DND-41 (cell line): ENCODE measurements at regions not wholly inside any gene's neighbourhood (a gene's known extent, or its start where the extent isn't known, plus 50 kb on each side); places are given as distances from the start of the nearest gene placed in this dataset.

ENCODE experiments used
- ATAC-seq: fragments of 200-7000 bp; cut with Tn5 transposase; 3 replicates; pipeline ENCODE4 v1.9.1; 2021; ENCODE audit warnings: low read depth; ENCODE audit not compliant: insufficient read depth
- DNase-seq: peaks from one replicate; pipeline ENCODE4 v3.0.0-alpha.2; 2020
- H2AFZ ChIP-seq: 2 replicates; pipeline ENCODE4 v1.6.0; 2012; ENCODE audit warnings: low read depth, low read length
- H3K27ac ChIP-seq: 2 replicates; pipeline ENCODE4 v1.5.1; 2012; ENCODE audit warnings: low read length, inconsistent platforms
- H3K27me3 ChIP-seq: fragments of 200-600 bp; sonication (generic); 2 replicates; pipeline ENCODE4 v1.6.0; 2012; ENCODE audit warnings: low read length, mild to moderate bottlenecking, inconsistent platforms; ENCODE audit not compliant: insufficient read depth, poor library complexity
- H3K36me3 ChIP-seq: 2 replicates; pipeline ENCODE4 v1.5.1; 2012; ENCODE audit warnings: low read length, inconsistent platforms; ENCODE audit not compliant: insufficient read depth
- H3K4me1 ChIP-seq: 2 replicates; pipeline ENCODE4 v1.5.1; 2012; ENCODE audit warnings: mild to moderate bottlenecking, low read length; ENCODE audit not compliant: insufficient read depth
- H3K4me2 ChIP-seq: 2 replicates; pipeline ENCODE4 v1.6.0; 2012; ENCODE audit warnings: mild to moderate bottlenecking, moderate library complexity, low read length, inconsistent platforms; ENCODE audit not compliant: insufficient read depth
- H3K4me3 ChIP-seq, 2 experiments: fragments of 200-600 bp in 1 of 2; shearing (Covaris generic) in 1 of 2; 2 replicates each; pipeline ENCODE4 v1.5.1; 2012 to 2016; ENCODE audit warnings: inconsistent platforms in 2 of 2, low read length in 2 of 2, mild to moderate bottlenecking in 2 of 2, low read depth in 1 of 2, moderate library complexity in 1 of 2
- H3K79me2 ChIP-seq: 2 replicates; pipeline ENCODE4 v1.6.0; 2012; ENCODE audit warnings: low read length, inconsistent platforms; ENCODE audit not compliant: insufficient read depth
- H3K9ac ChIP-seq: 2 replicates; pipeline ENCODE4 v1.6.0; 2012; ENCODE audit warnings: low read depth, mild to moderate bottlenecking, inconsistent platforms, low read length, moderate library complexity
- H3K9me3 ChIP-seq: 2 replicates; pipeline ENCODE4 v1.5.1; 2012; ENCODE audit warnings: low read length, moderate library complexity, mild to moderate bottlenecking, inconsistent platforms; ENCODE audit not compliant: insufficient read depth, severe bottlenecking
- H4K20me1 ChIP-seq: 2 replicates; pipeline ENCODE4 v1.6.0; 2012; ENCODE audit warnings: low read length; ENCODE audit not compliant: insufficient read depth
- EZH2 ChIP-seq: IDR thresholded peaks from 3 replicates; pipeline ENCODE4 v1.6.1; 2012; ENCODE audit warnings: borderline replicate concordance, low read depth, mild to moderate bottlenecking, moderate library complexity, low read length, inconsistent platforms; ENCODE audit not compliant: severe bottlenecking
- TF ChIP-seq, protein P1 (sequence below): IDR thresholded peaks from 2 replicates; pipeline ENCODE4 v1.5.1; 2012; ENCODE audit warnings: borderline replicate concordance, low read length, moderate library complexity, mild to moderate bottlenecking; ENCODE audit not compliant: poor library complexity, severe bottlenecking; ENCODE audit errors: extremely low read depth

DNA sequence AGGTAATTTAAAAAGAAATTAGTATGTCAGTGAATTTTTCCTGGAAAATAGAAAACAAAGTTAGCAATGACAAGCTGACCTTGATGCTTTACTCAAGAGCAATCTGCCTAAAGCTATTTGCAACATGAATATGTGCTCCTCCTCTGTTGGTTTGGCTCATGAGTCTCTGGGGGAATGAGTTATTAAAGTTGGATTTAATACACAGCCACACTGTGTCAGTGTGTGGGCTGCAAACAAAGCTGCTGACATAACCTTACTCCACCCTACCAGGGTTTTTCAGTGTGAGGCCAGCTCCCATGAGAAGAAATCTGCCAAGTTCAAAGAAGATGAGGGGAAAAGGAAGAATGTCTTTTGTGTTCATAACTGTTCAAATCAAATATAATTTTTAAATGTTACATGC, 280.5 kb downstream of the TLL1 start:
- Histone ChIP-seq H3K4me3 (no peak overlapping the region), H3K36me3 (no peaks in the 10 kb centered on the region), H3K27ac (no peak overlapping the region), H2AFZ (no peak overlapping the region), H3K27me3 (no peaks in the 10 kb centered on the region), H4K20me1 (no peaks in the 10 kb centered on the region), H3K79me2 (no peaks in the 10 kb centered on the region), H3K9me3 (no peaks in the 10 kb centered on the region), H3K4me2 (no peak overlapping the region), H3K4me1 (no peaks in the 10 kb centered on the region), H3K9ac (no peak overlapping the region)
- DNase-seq (no peak), ATAC-seq (no peak)
- TF ChIP-seq, protein P1, sequence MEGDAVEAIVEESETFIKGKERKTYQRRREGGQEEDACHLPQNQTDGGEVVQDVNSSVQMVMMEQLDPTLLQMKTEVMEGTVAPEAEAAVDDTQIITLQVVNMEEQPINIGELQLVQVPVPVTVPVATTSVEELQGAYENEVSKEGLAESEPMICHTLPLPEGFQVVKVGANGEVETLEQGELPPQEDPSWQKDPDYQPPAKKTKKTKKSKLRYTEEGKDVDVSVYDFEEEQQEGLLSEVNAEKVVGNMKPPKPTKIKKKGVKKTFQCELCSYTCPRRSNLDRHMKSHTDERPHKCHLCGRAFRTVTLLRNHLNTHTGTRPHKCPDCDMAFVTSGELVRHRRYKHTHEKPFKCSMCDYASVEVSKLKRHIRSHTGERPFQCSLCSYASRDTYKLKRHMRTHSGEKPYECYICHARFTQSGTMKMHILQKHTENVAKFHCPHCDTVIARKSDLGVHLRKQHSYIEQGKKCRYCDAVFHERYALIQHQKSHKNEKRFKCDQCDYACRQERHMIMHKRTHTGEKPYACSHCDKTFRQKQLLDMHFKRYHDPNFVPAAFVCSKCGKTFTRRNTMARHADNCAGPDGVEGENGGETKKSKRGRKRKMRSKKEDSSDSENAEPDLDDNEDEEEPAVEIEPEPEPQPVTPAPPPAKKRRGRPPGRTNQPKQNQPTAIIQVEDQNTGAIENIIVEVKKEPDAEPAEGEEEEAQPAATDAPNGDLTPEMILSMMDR, result no peak
- no peak for TF ChIP-seq EZH2

DNA sequence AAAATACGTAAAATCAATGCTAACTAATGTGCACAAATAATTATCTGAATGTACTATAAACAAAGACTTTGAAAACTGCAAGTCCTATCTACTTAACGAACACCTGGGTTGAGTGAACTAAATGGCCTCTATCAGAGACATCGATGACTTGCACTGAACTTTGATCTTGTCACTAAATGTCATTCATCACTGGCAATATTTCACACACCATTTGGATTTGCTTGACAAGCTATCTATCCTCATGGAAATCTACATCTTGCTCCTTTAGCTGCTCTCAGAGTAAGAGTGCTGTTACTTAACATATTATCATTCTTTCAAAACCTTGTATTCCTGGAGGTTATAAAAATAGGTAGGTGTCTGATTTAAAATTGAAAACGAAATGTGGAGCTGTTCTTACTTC, 289.3 kb downstream of the TLL1 start:
- Histone ChIP-seq H3K27me3 (no peaks in the 10 kb centered on the region), H3K27ac (no peak overlapping the region), H3K4me1 (no peaks in the 10 kb centered on the region), H3K4me3 (no peak overlapping the region), H3K9me3 (no peaks in the 10 kb centered on the region), H2AFZ (no peak overlapping the region), H3K79me2 (no peaks in the 10 kb centered on the region), H3K4me2 (no peak overlapping the region), H4K20me1 (no peaks in the 10 kb centered on the region), H3K9ac (no peak overlapping the region), H3K36me3 (no peaks in the 10 kb centered on the region)
- TF ChIP-seq, protein P1, result no peak
- no peak for TF ChIP-seq EZH2
- ATAC-seq (no peak), DNase-seq (no peak)

- Histone ChIP-seq H2AFZ (no peak overlapping the region), H3K79me2 (no peaks in the 10 kb centered on the region), H3K4me2 (no peak overlapping the region), H3K27me3 (no peaks in the 10 kb centered on the region), H3K4me1 (no peaks in the 10 kb centered on the region), H3K27ac (no peak overlapping the region), H3K4me3 (no peak overlapping the region), H3K9me3 (no peaks in the 10 kb centered on the region), H4K20me1 (no peaks in the 10 kb centered on the region), H3K9ac (no peak overlapping the region), H3K36me3 (no peaks in the 10 kb centered on the region)
- TF ChIP-seq, protein P1, result peak; percentile 84
- TF ChIP-seq EZH2, result no peak
- DNase-seq (peak; percentile 15), ATAC-seq (peak; percentile 94)
These were observed 292.9 kb downstream of the TLL1 start for GRCh38 chr4:166165829-166166420.
